ENCODE measurements at regions not wholly inside any gene's neighbourhood (a gene's known extent, or its start where the extent isn't known, plus 50 kb on each side); places are given as distances from the start of the nearest gene placed in this dataset.
"Not testable (repeated sequence)": the region's sequence is repeated elsewhere in the genome, so short reads cannot be mapped to it uniquely, and the experiment has no call there.

- TF ChIP-seq CTCF (IDR thresholded peaks at IDR 0.05; ENCODE audit: low read depth, low read length, poor library complexity, severe bottlenecking); EZH2phosphoT487 (IDR thresholded peaks at IDR 0.05; ENCODE audit: borderline replicate concordance, low read length): not testable (repeated sequence)
These were observed 1075.3 kb downstream of the SI start for GRCh38 chr3:164003016-164003415.

Data from DOHH2 (cell line).